BJ (cell line): ENCODE measurements at regions not wholly inside any gene's neighbourhood (a gene's known extent, or its start where the extent isn't known, plus 50 kb on each side); places are given as distances from the start of the nearest gene placed in this dataset.

ENCODE experiments used
- CTCF ChIA-PET: fragments of 350-600 bp; formaldehyde crosslinking; extraction: SDS; loops from one replicate; lab custom pipeline; 2021; ENCODE audit warnings: antibody characterized with exemption, inconsistent platforms; lab: Yijun Ruan, JAX
- POLR2A ChIA-PET: fragments of 300-600 bp; sonication (Branson Sonifier 250); formaldehyde crosslinking; extraction: SDS; loops from one replicate; lab custom pipeline; 2021; ENCODE audit warnings: antibody characterized with exemption; lab: Charles Lee
- DNase-seq: peaks from one replicate; pipeline ENCODE4 v3.0.0-alpha.2; 2011; ENCODE audit warnings: low read depth
- H3K27me3 ChIP-seq: 2 replicates; pipeline ENCODE4 v1.6.0; 2011; ENCODE audit warnings: low read length; ENCODE audit not compliant: control insufficient read depth, insufficient read depth
- H3K36me3 ChIP-seq: 2 replicates; pipeline ENCODE4 v1.5.1; 2011; ENCODE audit warnings: low read length; ENCODE audit not compliant: control insufficient read depth, insufficient read depth
- H3K4me3 ChIP-seq: 2 replicates; pipeline ENCODE4 v1.5.1; 2011; ENCODE audit warnings: low read depth, mild to moderate bottlenecking, control low read depth, low read length
- TF ChIP-seq, protein P1 (sequence below): IDR thresholded peaks from 2 replicates; pipeline ENCODE4 v1.5.1; 2011; ENCODE audit warnings: low read depth, mild to moderate bottlenecking, control low read depth, inconsistent platforms, low read length, moderate library complexity; ENCODE audit not compliant: insufficient read depth

GRCh38 chr15:69644876-69645275, 192.3 kb downstream of the RPLP1 start:
- TF ChIP-seq, protein P1, sequence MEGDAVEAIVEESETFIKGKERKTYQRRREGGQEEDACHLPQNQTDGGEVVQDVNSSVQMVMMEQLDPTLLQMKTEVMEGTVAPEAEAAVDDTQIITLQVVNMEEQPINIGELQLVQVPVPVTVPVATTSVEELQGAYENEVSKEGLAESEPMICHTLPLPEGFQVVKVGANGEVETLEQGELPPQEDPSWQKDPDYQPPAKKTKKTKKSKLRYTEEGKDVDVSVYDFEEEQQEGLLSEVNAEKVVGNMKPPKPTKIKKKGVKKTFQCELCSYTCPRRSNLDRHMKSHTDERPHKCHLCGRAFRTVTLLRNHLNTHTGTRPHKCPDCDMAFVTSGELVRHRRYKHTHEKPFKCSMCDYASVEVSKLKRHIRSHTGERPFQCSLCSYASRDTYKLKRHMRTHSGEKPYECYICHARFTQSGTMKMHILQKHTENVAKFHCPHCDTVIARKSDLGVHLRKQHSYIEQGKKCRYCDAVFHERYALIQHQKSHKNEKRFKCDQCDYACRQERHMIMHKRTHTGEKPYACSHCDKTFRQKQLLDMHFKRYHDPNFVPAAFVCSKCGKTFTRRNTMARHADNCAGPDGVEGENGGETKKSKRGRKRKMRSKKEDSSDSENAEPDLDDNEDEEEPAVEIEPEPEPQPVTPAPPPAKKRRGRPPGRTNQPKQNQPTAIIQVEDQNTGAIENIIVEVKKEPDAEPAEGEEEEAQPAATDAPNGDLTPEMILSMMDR, result no peak
- POLR2A ChIA-PET, result no interaction called here
- CTCF ChIA-PET, result no interaction called here
- Histone ChIP-seq H3K36me3 (no peaks in the 10 kb centered on the region), H3K4me3 (no peak overlapping the region), H3K27me3 (peaks cover 6% of the 10 kb centered on the region)
- no peak for DNase-seq

DNA sequence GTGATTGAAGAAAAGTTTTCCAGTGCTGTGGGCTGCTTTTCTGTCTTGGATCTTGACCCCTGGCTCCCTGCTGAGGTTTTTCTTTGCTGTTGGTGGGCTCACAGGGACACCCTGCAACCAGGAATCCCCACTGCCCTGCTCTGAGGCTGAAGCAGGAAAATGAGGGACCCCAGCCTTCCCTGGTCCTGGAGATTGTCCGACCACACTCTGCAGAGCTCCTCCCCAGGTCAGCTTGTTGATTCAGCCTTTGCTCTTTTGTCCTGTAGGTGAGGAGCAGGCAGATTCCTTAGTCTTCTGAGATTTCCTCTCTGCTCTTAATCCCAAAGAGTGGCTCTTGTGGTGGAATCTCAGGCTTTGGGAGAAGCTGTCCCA, 194.5 kb downstream of the RPLP1 start:
- ChIA-PET CTCF (no interaction called here), POLR2A (no interaction called here)
- no peak overlapping the region for H3K4me3 ChIP-seq
- H3K36me3 ChIP-seq, result no peaks in the 10 kb centered on the region
- peaks cover 6% of the 10 kb centered on the region for H3K27me3 ChIP-seq
- no peak for DNase-seq
- TF ChIP-seq, protein P1, result no peak

- CTCF ChIA-PET, result no interaction called here
- POLR2A ChIA-PET, result no interaction called here
- TF ChIP-seq, protein P1, result no peak
- Histone ChIP-seq H3K27me3 (peaks cover 6% of the 10 kb centered on the region), H3K4me3 (no peak overlapping the region), H3K36me3 (no peaks in the 10 kb centered on the region)
- no peak for DNase-seq
These were observed 195.6 kb downstream of the RPLP1 start for GRCh38 chr15:69648212-69648611.

GRCh38 chr15:69648775-69649735, 196.4 kb downstream of the RPLP1 start:
- DNase-seq, result no peak
- no peak overlapping the region for H3K4me3 ChIP-seq
- no peaks in the 10 kb centered on the region for H3K36me3 ChIP-seq
- peaks cover 6% of the 10 kb centered on the region for H3K27me3 ChIP-seq
- TF ChIP-seq, protein P1, result no peak
- ChIA-PET CTCF (no interaction called here), POLR2A (no interaction called here)

- no peak for DNase-seq
- CTCF ChIA-PET, result no interaction called here
- H3K27me3 ChIP-seq, result peaks cover 4% of the 10 kb centered on the region
- H3K36me3 ChIP-seq, result no peaks in the 10 kb centered on the region
- no peak overlapping the region for H3K4me3 ChIP-seq
- TF ChIP-seq, protein P1, result no peak
- POLR2A ChIA-PET, result no interaction called here
These were observed 199.7 kb downstream of the RPLP1 start for GRCh38 chr15:69652293-69652692.
